Activated CD4-positive, CD25-positive, alpha-beta regulatory T cell treated with anti-CD3 and anti-CD28 coated beads, Interleukin-2, amount 50 U/mL, for 24 hours (primary cell): ENCODE measurements at regions not wholly inside any gene's neighbourhood (a gene's known extent, or its start where the extent isn't known, plus 50 kb on each side); places are given as distances from the start of the nearest gene placed in this dataset.
"Not testable (repeated sequence)": the region's sequence is repeated elsewhere in the genome, so short reads cannot be mapped to it uniquely, and the experiment has no call there.

Experiments used
- ATAC-seq, 2 donors: fragments of 150-1000 bp; cut with Tn5 transposase; one replicate each; pipeline ENCODE4 v1.10.0; 2021; ENCODE audit warnings: mild to moderate bottlenecking in 1 of 2, moderate library complexity in 1 of 2

DNA sequence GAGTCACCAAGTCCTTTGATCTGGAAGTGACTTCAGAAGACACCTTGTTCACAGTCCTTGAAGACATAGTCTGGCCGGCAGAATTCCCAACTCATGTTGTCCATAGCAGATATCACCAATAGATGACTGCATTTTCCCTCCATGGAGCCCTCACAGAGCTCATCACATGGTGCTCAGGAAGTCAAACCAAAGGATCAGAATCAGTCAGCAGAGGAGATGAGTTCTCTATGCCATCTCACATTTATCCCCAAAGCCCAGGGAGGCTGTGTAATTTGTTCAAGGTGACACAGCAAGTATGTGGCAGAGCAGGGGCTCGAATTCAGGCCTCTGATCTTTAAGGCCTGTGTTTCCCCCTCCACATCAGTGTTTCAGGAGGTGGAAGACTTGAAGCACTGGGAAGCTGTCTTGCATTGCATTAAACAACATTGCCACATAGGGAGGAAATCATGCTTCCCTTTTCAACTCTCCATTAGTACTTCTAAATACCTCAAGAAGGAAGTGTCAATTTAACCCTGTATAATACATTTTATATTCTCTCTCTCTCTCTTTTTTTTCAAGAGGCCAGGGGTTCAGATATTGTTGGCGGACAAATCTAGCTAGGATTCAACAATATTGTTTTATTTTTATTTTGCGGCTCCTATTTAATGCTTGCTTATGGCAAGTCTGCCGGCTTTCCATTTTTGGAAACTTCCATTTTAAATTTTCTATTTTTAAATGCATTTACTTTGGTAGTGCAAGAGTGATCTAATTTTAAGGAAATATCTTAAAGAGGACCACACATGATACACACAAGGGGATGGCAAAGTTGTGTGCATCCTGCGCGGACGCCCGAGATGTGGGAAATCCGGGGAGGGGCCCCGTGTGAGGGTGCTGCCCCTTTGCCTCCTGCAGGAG, 61.9 kb downstream of the NPIPB5 start:
- not testable (repeated sequence) for ATAC-seq

DNA sequence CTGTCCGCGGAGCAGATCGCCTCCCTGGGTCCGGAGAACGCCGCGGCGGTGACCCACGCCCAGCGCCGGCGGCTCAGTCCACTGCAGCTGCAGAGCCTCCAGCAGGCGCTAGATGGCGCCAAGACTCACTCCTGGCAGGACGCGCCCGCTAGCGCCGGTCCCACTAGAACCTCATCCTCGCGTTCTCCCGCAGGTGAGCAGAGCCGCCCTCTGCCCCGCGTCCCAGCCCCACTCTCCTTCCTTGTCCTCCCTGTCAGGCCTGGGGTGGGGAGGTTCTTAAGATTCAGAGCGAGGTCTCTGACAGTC, 62.5 kb downstream of the NPIPB5 start:
- peak; percentile 75 to 82 for ATAC-seq

DNA sequence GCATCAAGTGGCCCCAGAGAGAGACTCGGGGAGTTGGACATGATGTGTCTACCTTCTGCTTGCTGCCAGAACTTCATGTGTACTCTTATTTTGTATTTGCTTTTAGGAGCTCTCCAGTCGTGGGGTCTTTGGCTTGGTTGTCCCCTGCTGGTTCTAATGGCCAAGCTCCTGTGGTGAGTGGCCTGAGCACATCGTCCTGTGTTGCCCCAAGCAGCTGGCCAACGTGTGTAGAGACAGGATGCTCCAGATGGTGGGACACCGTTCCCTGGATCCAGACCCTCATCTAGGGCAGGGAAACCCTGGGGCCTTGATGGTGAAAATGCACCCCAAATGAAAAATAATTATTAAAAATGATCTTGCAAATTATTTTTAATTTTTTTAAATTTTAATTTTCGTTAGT, 65.8 kb downstream of the NPIPB5 start:
- ATAC-seq: not testable (repeated sequence)

DNA sequence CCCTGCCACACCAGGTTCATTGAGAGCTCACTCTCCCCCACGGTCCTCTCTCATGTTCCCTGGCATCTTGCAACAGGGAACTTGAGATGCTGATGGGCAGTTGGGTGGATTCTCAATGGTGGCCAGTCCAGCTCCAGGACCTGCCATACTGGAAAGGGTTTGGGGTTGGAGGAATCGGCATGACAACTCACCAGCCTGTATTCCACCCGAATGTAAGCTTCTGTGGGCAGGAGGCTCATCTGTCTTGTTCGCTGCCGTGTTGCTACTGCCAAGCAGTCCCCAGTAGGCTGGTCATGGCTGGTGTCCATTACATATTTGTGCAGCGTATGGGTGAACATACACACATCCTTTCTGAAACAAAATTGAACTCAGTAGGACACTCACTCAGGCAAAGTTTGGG, 72.5 kb downstream of the NPIPB5 start:
- ATAC-seq: not testable (repeated sequence)

GRCh38 chr16:22584459-22584858, 73.8 kb downstream of the NPIPB5 start:
- not testable (repeated sequence) for ATAC-seq

DNA sequence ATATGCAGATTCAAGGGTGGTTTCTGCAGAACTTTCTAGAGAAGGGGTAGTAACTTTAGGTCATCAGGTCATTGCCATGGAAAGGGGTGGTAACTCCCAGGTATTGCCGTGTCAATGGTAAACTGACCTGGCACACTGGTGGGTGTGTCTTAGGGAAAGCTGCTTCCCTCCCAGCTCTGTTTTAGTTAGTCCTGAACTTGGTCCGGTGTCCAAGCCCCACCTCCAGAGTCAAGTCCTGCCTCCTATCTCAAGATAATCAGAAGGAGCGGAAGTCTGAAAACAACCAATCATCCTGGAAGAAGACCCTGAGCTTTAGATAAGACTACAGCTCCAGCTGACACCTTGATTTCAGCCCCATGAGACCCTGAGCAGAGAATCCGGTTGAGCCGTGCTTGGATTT, 74.2 kb downstream of the NPIPB5 start:
- ATAC-seq: not testable (repeated sequence)

- ATAC-seq: not testable (repeated sequence)
Observed at GRCh38 chr16:22585431-22585830, 74.7 kb downstream of the NPIPB5 start.

DNA sequence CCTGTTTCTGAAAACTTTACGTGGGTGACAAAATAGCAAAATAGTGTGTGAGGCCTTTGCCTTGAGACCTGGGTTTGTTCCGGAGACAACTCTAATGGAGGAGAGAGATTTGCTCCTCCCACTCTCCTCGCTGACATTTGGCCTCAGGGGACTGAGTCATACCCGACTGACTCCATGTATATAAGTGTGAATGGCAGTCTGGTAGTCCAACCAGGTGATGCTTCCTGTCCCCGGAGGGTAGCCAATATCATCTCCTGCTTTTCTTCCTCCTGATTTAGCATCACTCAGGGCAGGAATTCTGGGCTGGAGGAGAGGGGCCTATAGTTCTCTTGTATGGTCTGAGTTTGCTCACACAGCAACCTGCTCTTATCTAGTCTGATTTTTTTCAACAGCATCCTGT, 76.0 kb downstream of the NPIPB5 start:
- peak; percentile 55 to 72 for ATAC-seq

GRCh38 chr16:22589757-22590156, 79.1 kb downstream of the NPIPB5 start:
- not testable (repeated sequence) for ATAC-seq

DNA sequence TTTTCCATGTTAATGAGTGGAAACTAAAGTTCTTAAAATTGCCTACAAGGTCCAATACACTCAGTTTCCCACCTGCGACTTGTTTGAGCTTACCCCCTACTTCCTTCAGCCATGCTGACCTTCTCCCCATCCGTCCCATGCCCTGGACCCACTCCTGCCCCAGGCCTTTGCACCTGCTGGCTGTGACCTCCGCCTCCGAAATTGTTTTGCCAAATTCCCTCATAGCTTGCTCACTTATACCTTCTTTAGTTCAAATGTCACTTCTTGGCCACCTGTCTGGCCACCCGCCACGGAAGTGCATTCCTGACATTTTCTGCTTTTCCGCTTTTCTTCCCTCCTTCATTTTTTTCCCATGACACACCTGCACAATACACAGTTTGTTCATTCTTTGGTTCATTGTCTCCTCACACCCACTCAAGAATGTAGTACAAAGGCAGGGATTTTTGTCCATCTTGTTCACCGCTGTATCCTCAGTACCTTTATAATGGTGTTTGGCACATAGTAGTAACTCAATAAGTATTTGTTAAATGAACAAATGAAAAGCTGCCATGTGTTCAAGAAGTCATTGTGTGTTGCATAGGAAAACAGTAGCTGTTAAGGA, 85.9 kb downstream of the NPIPB5 start:
- not testable (repeated sequence) for ATAC-seq

DNA sequence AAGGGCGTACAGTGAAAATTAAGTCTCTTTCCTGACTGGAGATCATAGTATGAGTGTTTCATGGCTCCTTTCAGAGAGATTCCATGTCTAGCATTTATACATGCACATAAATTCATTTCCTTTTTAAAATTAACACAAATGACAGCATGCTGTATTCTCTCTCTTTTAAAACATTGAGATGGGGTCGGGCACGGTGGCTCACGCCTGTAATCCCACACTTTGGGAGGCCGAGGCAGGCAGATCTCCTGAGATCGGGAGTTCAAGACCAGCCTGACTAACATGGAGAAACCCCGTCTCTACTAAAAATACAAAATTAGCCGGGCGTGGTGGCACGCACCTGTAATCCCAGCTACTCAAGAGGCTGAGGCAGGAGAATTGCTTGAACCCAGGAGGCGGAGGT, 93.1 kb downstream of the NPIPB5 start:
- ATAC-seq: not testable (repeated sequence)

GRCh38 chr16:22606619-22607018, 95.9 kb downstream of the NPIPB5 start:
- ATAC-seq: peak; percentile 87 to 94

DNA sequence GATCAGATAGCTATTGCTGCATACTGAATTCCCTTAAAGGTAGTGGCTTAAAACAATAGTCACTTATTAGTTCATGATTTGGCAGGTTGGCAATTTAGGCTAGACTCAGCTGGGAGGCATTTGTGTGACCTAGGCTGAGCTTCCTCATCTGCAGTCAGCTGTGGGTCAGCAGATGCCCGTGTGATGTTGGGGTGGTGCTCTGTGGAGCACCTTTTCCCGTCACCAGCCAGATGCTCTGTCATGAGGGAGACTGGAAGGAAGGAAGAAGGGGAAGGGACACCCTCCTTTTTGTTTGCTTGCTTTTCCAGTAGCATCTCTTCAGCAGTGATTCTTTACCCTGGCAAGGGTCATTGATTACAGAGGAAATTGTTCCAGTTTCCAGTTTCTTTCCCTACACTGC, 99.1 kb downstream of the NPIPB5 start:
- ATAC-seq: not testable (repeated sequence)

GRCh38 chr16:22611128-22611527, 100.4 kb downstream of the NPIPB5 start:
- ATAC-seq: not testable (repeated sequence)

- ATAC-seq: no peak
Observed at GRCh38 chr16:22614271-22614947, 103.7 kb downstream of the NPIPB5 start.

DNA sequence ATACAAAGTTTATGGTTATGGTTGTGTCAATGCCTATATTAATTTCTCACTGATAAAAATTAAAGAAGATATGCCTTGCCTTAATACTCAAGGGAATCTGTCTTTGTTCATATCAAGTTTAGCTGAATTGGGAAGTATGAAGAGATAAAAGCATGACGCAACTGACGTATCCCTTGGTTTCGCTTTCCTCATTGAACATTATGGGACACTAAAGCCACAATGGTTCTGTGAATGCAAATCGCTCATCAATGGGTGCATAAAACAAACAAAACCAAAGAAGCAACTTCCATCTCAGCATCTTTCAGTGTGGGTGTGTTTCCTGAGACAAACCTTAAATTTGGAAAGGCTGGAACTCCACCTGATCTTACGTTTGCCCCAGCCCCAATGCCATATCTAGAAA, 108.2 kb downstream of the NPIPB5 start:
- no peak for ATAC-seq

DNA sequence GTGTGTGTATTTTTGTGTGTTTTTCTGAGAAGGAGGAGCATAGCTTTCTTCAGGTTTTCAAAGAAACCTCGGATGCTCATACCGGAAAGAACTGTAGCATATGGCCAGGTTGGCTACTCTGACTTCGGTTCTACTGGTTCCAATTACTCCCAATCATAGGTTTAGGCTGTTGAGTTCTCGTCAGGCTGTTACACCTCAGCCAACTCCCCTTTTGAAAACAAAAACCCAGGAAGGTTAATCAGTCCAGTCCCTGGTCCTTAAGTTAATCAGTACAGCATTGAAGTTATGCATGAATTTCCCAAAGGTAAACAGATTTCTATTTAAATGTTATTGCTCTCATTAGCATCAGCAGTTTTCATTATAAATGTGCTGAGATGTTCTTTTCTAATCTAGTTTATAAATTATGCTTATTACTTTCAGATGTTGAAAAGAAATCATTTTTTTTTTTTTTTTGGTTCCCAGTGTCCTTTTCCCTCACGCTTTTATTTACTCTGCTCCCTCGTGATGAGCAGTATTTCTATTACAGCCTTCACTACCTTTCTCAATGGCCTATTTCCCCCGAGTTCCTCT, 111.0 kb downstream of the NPIPB5 start:
- ATAC-seq: no peak

DNA sequence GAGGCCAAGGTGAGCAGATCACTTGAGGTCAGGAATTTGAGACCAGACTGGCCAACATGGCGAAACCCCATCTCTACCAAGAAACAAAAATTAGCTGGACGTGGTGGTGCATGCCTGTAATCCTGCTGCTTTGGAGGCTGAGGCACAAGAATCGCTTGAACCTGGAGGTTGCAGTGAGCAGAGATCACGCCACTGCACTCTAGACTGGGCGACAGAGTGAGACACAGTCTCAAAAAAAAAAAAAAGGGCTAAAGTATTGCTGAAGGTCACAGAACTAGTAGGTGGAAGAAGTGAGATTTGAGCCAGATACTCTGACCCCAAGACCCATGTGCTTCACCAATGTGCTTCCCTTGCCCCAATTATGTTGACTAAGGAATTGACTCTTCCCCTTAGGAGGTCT, 112.0 kb downstream of the NPIPB5 start:
- no peak for ATAC-seq

DNA sequence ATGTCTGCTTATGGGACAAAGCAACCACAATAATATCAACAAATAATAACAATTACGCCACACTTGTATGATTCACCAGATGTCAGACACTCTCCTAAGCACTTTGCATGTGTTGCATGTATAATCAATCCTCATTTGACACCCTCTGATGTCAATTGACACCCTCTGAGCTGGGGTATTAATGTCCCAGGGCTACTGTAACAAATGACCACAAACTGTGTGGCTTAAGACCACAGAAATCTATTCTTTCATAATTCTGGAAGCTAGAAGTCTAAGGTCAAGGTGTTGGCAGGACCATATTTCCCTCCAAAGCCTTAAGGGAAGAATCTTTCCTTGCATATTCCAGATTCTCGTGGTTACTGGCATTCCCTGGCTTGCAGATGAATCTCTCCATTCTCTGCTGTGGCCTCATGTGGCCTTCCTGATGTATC, 112.7 kb downstream of the NPIPB5 start:
- ATAC-seq: no peak

DNA sequence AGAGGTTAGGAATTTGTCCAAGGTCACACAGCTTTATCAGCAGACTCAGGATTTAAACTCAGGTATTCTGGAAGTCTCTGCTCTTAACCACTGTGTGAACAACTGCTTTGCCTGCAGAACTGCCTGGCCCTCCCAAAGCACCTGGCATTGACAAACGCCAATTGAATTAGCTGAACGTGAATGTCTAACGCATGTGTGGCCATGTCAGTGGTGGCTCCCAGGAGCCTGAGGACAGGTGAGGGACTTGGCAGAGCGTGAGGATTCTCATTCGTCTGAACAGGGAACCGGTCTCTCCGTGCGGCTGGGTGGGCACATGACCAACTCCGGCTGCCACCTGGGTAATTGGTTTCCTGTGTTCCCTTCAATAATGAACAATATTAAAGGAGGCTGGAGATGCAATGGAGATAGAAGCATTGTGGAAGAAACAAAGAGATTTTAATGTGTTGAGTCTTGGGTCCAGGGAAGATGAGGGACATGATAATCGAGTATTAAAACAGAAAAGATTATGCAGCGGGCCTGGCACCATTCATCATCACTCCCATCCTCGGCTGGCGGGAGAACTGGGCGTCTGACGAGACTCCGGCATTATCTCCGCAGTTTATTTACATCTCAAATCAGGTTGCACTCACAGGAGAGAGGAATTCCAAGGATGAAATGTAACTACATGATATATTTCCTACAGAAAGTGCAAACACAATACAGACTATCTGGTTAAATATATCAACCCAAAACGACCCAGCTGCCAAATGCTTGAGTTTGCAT, 113.5 kb downstream of the NPIPB5 start:
- no peak for ATAC-seq

DNA sequence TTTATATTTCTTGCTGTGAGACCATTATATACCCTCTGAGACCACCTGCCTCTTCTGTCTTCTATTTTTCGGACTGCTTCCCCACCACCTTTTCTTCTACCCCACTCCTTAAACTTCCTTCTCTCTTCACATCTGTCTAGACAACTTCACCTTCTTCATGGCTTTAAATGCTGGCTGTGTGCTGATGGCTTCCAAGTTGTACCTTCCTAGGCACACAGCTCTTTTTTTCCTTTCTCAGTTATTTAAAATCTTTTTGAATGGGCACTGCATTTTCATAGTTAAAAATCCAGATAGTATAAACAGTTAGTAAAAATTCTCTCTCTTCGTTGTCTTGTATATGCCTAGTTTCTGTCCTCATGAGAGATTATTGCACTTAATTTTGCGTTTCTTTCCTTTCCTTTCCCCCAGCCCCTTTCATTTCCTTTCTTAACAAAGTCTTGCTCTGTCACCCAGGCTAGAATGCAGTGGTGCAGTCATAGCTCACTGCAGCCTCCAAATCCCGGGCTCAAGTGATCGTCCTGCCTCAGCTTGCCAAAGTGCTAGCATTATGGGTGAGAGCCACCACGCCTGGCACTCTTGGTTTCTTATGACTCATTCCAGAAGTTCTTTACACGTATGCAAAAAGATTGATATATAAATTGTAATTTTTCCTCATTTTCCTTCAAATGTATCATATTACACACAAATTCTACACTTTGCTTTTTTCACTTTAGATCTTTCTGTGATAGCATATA, 114.3 kb downstream of the NPIPB5 start:
- no peak for ATAC-seq

GRCh38 chr16:22625967-22626366, 115.3 kb downstream of the NPIPB5 start:
- ATAC-seq: no peak
